HPDE6-E6E7 (cell line): ENCODE measurements at regions not wholly inside any gene's neighbourhood (a gene's known extent, or its start where the extent isn't known, plus 50 kb on each side); places are given as distances from the start of the nearest gene placed in this dataset.
"Not testable (repeated sequence)": the region's sequence is repeated elsewhere in the genome, so short reads cannot be mapped to it uniquely, and the experiment has no call there.

Source experiments
- DNase-seq: peaks from one replicate; pipeline ENCODE4 v3.0.0; 2011; ENCODE audit warnings: missing footprints; ENCODE audit errors: extremely low spot score

GRCh38 chr1:203401199-203401877 lies 50.4 kb upstream of the FMOD start:
- DNase-seq = no peak

GRCh38 chr1:203402152-203402551 lies 51.2 kb upstream of the FMOD start:
- DNase-seq = no peak

- no peak for DNase-seq
These were observed 51.9 kb upstream of the FMOD start for GRCh38 chr1:203402629-203403337.

DNA sequence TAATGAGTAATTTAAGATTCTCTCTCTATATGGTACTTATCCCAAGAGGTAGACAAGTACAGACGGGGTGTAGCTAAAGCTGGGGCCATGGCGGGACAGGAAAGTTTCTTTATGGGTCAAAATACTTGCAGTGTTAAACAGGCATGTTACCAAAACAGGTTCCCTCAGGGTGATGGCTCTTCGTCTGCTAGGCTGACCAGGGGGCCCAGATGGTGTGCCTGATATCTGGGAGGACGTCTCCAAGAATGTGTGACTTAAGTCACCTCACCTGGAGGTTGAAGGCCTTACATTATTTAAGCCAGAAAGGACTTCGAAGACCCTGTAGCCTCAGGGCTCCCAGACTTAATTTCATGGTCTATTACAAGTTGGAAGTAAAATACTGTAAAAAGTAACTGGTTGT lies 52.7 kb upstream of the FMOD start:
- DNase-seq = no peak

- DNase-seq = no peak
These were observed 53.6 kb upstream of the FMOD start for GRCh38 chr1:203404546-203404945.

DNA sequence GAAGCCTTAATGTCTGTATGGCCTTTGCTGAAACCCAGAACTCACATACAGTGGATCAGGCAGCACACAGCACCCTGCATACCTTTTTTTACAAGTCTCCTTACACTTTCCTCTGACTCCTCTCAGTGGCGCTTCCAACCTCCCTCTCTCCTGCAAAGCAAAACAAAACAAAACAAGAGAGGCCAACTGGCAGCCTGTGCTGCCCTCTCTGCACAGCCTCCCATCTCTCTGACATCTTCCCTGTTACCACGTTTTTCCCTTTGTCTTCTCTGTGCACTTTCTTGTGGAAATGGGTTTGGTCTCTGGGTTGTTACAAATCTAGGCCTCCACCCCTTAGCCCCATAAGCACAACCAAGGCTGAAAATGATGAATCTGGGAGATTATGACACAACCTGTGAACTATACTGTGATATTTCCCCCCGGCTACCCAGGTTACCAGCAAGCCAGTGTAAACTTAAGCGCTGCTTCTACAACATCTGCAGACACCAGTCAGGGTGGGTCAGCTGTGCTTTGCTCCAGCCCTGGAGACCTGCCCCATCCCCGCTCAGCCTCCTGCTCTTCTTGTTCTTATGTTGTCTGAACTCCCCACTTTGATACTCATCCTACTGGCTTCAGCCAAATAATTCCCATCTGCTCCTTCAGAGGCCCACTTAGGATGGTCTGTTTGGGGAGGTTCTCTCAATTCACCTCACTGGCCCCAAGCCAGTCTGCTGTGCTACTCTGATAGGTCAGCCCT lies 54.9 kb upstream of the FMOD start:
- no peak for DNase-seq

GRCh38 chr1:203406446-203407045 lies 55.6 kb upstream of the FMOD start:
- no peak for DNase-seq

GRCh38 chr1:203407296-203407695 lies 56.4 kb upstream of the FMOD start:
- DNase-seq = no peak

- DNase-seq = peak; percentile 56
These were observed 57.9 kb upstream of the FMOD start for GRCh38 chr1:203408486-203409481.

DNA sequence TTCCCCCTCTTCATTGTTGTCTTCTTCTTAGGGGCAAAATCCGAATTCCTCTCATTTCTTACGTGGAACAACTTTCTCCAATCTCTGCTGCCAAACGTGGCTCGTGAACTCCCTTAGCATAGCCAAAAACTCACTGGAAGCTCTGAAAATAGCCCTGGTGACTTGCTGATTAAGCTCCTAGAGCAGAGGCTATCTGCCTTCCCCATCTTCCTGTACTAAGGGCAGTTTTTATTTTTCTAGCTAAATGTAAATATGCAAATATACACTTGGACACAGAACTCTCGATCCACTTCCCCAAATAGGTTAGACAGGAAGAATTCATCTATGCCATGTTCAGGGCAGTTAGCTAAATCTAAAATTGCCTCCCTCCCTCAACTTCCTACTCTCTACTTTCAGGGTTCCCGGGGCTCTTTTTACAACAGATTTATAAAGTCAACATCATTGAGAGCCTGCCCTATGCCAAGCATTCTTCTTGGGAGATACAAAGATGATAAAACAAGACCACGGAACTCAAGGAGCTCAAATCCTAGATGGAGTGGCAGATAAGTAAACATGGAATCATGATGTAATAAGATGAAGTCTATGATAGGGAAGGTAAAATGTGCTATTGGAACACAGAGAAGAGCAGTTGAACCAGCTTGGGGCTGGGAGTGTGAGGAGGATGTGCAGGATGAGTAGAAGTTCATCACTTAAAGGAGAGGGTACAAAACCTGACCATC lies 59.4 kb upstream of the FMOD start:
- no peak for DNase-seq

DNA sequence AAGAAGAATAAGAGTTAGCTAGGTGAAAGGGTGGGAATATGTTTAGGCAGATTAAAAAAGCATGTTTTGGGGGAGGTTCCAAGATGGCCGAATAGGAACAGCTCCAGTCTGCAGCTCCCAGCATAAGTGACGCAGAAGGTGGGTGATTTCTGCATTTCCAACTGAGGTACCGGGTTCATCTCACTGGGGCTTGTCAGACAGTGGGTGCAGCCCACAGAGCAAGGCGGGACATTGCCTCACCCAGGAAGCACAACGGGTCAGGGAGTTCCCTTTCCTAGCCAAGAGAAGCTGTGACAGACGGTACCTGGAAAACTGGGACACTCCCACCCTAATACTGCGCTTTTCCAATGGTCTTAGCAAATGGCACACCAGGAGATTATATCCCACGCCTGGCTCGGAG lies 60.5 kb upstream of the FMOD start:
- DNase-seq = not testable (repeated sequence)

- DNase-seq = no peak
These were observed 56.0 kb upstream of the PRELP start for GRCh38 chr1:203419558-203419957.

DNA sequence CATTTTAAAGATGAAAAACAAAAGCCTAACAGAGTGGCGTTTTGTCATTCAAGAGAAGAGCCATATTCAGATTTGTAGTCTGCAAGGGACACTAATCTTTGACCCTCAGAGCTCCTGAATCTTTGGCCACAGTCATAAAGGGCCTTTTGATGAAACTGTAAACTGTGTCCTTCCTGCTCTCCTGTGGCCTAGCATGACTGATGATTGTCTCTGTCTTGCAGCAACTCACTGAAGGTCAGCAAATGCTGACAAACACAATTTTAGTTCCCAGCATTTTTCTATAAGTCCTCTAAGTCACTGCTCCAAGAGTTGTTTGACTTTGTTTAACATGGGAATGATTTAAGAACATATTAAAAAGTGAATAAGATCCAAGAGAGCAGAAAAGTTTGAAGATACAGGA lies 55.3 kb upstream of the PRELP start:
- DNase-seq = no peak

GRCh38 chr1:203421246-203421645 lies 54.4 kb upstream of the PRELP start:
- DNase-seq = no peak

DNA sequence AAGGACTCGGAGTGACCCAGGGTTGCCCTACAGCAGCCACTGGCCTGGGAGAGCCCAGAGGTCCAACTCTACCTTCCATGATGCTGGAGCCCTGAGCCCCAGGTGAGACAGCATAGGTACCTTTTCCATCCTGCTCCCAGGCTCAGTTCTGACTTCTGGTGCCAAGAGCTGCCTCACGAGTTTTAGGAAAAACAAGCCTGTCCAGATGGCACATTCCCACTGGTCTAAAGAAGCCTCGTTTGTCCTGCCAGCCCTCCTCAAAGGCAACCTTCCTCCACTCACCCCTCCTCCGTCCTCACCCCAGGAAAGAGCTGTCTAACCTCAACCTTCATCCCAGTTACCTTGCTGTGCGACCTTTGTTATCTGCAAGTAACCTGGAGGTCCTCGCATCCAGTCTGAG lies 53.5 kb upstream of the PRELP start:
- no peak for DNase-seq

- DNase-seq = no peak
These were observed 53.0 kb upstream of the PRELP start for GRCh38 chr1:203422656-203423055.

DNA sequence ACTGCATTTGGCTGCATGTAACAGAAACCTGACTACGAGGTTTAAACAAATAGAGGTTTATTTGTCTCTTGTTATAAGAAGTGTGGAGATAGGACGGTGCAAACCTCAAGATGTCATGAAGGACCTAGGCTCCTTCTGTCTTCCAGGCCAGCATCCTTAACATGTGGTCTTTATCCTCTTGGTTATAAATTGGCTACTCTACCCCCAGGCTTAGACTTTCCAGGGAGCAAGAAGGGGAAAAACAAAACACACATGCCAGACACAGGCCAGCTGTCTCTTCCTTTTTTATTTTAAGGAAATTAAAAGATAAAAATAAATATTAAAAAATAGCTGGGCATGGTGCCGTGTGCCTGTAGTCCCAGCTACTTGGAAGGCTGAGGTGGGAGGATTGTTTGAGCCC lies 51.3 kb upstream of the PRELP start:
- DNase-seq = no peak

DNA sequence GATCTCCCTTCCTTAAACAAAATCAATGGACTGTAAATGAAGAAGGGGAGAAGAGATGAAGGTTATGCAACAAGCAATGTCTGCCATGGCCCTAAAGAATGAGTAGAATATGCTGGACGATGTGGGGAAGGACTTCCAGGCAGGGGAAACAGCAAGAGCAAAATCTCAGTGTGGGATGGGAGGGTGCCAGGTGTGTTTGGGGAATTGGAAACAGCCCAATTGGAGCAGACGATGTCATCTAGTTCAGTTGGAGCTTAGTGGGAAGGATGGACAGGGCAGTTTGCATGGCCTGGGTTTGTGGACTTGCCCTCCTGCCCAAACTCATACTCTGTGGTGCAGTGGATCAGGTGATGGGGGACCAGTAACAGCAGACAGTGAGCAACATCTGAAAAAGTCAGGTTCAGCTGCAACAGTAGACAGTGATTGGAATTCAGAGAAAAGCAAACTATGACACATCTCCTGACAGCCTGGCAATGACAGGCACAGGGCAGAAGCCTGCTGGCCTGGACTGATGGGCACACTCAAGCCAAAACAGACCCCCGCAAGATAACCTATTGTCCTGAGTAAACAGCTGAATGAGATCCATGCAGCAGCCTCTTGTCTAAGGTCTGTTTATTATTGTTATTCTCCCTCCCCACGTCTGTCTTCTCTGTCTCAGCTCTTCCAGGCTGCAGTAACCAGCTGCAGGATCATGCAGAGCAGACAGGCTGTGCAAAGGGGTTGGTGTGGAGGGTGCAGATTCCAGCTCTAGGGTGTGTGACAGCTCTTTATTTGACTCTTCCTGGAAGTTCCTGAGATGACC lies 50.5 kb upstream of the PRELP start:
- DNase-seq = no peak

DNA sequence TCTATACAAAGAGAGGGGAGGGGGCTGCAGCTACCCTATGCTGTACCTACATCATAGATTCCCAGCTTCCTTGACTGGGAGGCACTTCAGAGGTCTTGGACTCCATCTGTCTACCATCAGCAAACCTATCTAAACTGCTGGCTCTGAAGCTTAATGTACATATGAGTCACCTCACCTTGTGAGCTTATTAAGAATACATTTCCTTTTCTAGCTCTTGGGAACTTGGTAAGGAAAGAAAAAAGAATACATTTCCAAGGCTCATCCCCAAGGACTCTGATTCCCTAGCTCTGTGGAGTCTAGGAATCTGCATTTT lies 50.0 kb upstream of the PRELP start:
- no peak for DNase-seq
